Transverse colon (tissue), 3 donors: ENCODE measurements at regions not wholly inside any gene's neighbourhood (a gene's known extent, or its start where the extent isn't known, plus 50 kb on each side); places are given as distances from the start of the nearest gene placed in this dataset.

ENCODE experiments used
- CTCF ChIP-seq, 5 experiments: fragments of 200-600 bp in 3 of 5; fragments of 450-650 bp in 2 of 5; sonication (generic) in 3 of 5; IDR thresholded peaks; 1 replicate in 2 of 5; 2 replicates in 3 of 5; pipeline ENCODE4 v1.5.1; 2016 to 2017; ENCODE audit warnings: antibody characterized with exemption in 5 of 5, inconsistent platforms in 3 of 5, mild to moderate bottlenecking in 2 of 5, moderate library complexity in 1 of 5
- POLR2A ChIP-seq: fragments of 450-650 bp; IDR thresholded peaks from one replicate; pipeline ENCODE4 v1.6.1; 2016; ENCODE audit warnings: antibody characterized with exemption, mild to moderate bottlenecking, moderate library complexity

- TF ChIP-seq POLR2A (no peak), CTCF (IDR thresholded peaks at IDR 0.05) (no peak)
Observed at GRCh38 chr19:34856052-34856451, 70.7 kb upstream of the ZNF30 start.
